HG03103 (cell line): ENCODE measurements at regions not wholly inside any gene's neighbourhood (a gene's known extent, or its start where the extent isn't known, plus 50 kb on each side); places are given as distances from the start of the nearest gene placed in this dataset.
A peak's percentile ranks its signal among the peaks of the same experiment; 100 is the strongest.

Experiments used
- ATAC-seq: cut with Tn5 transposase; IDR thresholded peaks from one replicate; pipeline ENCODE4 v1.9.1; 2021; ENCODE audit warnings: low read depth; ENCODE audit not compliant: unreplicated experiment

DNA sequence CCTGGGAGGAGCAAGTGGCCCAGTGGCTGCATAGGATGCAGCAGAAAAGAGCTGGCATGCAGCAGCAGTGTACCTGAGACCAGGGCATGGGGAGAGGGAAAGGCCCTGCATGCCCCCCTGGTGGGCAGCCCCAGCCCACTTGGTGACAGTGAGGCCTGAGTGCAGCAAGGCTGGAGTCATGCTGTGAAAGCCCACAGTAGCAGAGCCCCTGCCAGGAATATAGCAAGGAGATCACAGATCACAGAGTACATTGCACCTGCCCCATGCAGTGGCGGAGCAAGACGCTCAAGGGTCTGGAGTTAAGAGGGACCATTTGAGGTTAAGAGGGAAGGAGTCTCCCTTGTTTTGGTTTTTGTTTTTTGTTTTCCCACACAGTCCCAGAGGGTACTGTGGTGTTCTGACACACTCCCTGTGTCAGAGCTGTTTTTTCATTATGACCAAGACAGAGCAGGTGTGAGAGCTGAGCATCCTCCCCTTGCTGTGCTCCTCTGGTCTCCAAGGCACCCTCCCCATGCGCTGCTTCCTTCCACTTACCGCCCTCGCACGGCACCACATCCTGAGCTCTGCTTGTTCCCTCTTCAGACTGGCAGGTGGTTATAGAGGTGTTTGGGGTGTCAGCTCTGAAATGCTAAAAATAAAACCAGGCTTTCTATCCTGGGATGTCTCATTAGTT, 85.0 kb upstream of the UBL3 start:
- peak; percentile 87 for ATAC-seq

- ATAC-seq = no peak
Measured at GRCh38 chr13:29934531-29935308, 84.3 kb upstream of the UBL3 start.

DNA sequence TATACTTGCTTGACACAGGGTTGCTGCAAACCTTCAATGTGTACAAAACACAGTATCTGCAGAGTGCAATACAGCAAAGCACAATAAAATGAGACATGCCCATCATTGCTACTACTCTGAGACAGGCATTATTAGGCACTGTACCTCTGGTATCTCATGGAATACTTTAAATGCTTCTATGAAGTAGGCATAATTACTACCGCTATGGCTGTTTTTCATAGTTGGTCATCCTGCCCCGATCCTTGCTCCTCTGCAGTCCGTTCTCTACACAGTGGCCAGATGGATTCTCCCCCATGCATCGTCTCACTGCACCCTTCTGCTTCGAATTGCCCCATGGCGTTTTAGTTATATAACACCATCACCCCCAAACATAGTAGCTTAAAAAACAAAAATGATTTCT, 83.0 kb upstream of the UBL3 start:
- no peak for ATAC-seq

GRCh38 chr13:29931696-29932095, 81.3 kb upstream of the UBL3 start:
- ATAC-seq = no peak

- no peak for ATAC-seq
Measured at GRCh38 chr13:29929062-29929847, 78.8 kb upstream of the UBL3 start.

DNA sequence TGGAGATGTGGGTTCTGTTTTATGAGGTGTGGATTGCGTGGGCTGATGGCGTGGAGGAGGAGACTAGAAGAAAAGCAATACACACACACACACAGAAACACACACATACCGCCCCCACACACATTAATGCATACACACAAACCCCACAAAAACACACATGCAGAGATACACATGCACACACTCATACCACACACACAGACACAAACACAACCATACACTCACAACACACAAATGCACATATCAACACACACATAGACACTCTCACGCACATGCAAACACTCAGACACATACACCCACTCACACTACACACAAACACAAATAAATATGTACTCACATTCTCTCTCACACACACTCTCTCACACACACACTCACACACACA, 75.7 kb upstream of the UBL3 start:
- ATAC-seq = no peak

- ATAC-seq = no peak
Measured at GRCh38 chr13:29925457-29926097, 75.2 kb upstream of the UBL3 start.

DNA sequence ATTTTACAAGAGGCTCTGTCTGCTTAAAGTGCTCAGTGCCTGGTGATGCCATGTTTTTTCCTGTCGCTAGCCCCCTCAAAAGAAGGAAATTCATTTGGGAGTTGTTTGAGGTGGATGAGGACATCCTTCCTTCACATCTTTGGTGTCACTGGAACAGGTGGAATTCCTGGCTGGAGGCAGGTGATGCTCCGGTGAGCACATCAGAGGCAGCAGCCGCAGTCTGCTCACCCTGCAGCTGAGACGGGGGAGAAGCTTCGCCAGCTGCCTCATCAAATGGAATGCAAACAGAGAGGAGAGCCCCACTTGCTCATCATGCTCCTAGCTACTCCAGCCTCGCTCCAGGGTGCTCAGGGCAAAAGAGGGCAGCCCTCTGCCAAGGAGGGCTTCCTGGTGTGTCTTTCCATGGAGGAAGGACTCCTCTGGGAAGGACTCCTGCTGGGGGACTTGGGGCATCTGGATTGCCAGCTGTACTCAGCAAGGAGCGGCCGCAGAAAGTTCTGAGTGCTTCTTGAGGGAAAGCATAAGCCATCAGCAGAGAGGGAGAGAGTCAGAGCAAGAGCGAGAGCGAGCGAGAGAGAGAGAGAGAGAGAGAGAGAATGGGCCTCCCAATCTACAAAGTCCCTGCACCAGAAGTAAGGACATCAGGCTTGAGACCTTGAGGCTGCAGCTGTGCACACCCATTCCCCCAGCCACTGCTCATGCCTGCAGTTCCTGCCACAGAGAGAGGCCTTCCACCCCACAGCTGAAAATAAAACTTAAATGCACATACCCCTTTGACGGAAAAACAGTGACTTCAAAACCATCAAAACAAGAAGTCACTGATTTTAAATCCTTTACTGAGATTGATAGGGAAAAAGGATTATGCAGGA, 74.3 kb upstream of the UBL3 start:
- ATAC-seq = no peak

DNA sequence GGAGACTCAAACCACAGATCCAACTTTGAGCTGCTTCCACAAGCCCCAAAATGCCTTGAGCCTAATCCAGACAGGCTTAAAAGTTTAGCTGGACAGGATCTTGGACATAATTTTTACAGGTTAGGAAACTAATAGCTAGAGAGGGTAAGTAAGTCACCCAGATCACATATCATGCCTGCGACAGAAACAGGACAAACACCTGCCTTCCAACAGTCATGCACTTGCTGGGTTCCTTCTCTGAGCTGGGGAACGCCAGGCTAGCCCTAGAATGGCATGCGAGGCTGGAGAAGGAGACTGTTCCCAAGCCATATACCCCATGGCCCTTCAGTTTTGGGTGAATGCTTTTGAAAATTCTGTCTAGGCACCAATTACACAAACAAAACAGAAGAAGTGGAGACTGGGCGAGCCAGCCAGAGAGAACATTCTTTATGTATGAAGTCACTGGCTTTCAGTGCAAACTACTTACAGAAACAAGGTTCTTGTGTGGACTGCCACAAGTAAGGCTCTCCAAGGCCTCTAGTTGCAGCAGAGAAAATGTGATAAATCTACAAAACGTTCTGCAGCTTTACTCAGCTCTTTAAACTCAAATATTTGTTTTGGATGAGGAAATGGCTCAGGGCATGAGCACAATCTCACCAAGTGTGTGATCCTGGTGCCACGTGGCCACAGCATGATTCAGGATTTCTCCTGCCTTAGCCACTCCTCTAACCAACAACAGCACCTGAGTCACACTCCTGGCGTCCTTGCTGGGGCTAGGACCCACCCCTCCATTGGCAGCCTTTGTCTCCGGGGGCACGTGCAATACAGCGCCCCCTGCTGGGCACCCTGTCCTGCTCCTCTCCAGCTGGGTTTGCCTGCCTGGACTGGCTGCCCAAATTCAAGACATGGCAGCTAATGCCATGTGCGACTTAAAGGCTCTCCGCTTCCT, 73.4 kb upstream of the UBL3 start:
- no peak for ATAC-seq

DNA sequence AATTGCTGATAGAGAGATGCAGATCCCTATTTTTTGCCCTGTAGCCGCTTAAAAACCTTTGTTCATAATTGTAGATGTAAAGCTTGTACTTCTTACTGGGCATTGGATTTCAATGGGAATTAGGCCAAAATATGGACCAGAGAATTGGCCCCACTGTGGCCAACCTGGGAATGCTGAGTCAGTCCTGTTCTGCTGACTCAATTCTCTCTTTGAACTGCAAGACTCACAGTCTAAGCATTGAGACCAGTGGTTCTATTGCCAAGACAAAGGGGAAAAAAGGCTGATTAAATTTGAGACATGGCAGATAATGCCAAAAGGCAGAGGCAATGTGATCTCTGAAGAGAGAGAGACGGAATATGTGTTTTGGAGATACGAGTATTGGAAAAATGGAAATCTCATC, 72.5 kb upstream of the UBL3 start:
- ATAC-seq = no peak

DNA sequence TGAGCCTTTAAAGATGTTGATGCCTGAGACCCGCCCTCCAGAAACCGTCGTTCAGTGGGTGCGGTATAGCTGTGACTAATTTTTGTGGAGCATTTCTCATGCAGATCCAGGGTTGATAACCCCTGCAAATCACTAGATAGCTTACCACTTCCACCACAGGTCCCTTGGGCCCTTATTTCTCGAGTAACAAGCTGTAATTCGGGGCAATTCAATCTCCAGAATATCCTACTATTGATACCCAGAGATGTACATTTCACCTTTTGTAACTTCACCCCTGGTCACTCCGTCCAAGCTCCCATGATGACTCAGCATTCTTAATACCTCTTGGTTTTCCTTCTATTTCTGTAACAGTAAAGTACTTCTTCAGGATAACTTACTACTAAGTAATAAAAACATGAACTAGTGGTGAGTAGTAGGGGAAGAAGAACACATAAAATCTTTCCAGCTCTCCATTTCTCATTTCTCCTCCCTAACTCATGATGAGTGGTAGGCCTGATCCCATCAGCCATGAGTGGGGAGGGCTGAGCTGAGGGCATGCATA, 71.9 kb upstream of the UBL3 start:
- no peak for ATAC-seq

DNA sequence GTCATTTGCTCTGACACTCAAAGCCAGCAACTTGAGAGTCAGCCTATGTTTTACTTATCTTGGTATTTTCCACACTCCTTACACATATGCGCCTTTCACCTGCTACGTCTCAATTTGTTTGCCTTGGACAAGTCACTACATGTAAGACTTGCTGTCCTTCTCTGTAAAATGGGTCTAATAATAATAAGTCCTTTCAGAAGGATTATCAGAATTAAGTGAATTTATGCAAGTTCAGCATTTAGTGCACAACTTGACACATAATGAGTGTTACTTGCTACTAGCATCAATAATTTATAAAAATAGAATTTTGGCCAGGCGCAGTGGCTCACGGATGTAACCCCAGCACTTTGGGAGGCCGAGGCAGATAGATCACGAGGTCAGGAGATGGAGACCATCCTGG, 71.1 kb upstream of the UBL3 start:
- no peak for ATAC-seq

GRCh38 chr13:29920025-29920643, 69.7 kb upstream of the UBL3 start:
- no peak for ATAC-seq

DNA sequence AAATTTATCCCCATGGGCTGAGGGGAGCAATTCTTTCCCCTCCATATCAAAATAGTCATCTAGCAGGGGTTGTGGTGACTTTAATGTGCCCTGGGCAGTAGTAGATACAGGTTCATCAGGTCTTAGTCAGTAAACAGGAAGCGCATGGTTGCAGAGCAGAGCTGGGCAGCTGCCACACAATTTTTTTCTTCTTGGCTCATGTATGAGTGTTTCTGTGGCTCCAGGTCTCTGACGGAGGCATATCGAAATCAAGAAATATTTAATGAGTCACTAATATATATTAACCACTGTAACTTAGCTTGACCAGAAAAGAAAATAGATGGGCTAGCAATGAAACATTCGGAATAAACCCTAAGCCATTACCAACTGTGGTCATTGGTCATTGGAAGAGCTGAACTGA, 68.4 kb upstream of the UBL3 start:
- no peak for ATAC-seq

DNA sequence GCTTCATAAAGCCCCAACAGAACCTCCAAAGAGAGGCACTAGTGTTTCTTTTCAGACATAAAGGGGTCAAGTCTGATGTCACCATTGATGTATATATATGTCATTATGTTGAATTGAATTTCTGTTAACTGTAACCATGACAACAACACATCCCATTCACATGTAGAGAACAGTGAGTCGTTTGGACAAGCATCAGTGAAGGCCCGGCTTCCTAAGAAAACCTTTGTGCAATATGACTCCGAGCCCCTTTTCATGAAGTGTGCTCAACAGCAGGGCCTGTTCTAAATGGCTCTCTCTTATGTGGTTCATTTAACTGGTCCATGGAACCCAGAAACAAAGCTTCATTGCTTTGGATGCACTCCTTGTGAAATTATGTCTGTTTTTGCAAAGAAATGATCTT, 67.2 kb upstream of the UBL3 start:
- ATAC-seq = no peak

DNA sequence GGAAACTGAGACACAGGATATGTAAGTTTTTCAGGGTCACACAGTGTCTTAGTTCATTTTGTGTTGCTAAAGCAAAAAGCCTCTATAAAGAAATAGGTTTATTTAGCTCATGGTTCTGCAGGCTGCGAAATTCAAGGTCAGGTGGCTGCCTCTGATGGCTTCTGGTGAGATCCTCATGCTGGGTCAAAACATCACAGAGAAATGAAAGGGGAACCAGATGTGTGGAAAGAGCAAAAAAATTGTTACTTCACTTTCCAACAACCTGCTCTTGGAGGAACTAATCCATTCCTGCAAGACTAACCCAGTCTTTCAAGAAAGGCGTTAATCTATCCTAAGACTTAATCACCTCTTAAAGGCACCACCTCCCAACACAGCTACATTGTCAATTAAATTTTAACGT, 64.2 kb upstream of the UBL3 start:
- no peak for ATAC-seq

- no peak for ATAC-seq
Measured at GRCh38 chr13:29911781-29912418, 61.5 kb upstream of the UBL3 start.
